Occipital lobe (tissue), 1 donor: ENCODE measurements at regions not wholly inside any gene's neighbourhood (a gene's known extent, or its start where the extent isn't known, plus 50 kb on each side); places are given as distances from the start of the nearest gene placed in this dataset.

Source experiments
- DNase-seq: peaks from one replicate; lab custom pipeline; 2025; lab: John Stamatoyannopoulos, UW

GRCh38 chr11:45518141-45518832 lies 147.1 kb downstream of the CHST1 start:
- no peak for DNase-seq

GRCh38 chr11:45517171-45517770 lies 148.2 kb downstream of the CHST1 start:
- no peak for DNase-seq

DNA sequence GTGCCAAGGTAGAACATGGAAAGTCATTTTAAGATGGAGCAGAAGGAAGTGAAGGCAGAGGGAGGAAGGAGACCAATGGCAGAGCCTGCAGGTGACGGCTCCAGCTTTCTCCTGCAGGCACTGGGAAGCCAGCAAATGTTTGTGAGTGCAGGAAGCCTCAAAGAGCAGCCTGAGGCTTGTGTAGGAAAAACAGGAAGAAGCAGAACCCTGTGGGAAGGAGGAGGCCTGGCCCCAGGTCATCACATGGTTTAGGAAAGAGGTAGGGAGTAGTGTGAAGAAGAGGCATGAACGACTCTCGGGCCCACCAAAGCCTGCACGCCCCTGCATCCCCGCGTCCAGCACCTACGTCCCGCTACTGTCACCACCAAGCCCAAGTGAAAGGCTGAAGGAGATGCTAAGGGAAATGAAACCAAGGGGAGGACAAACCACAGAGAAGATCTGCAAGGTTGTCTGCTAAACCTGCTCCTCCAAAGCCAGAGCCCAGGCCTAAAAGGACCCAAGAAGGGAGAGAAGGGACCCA lies 151.5 kb downstream of the CHST1 start:
- DNase-seq, result no peak

DNA sequence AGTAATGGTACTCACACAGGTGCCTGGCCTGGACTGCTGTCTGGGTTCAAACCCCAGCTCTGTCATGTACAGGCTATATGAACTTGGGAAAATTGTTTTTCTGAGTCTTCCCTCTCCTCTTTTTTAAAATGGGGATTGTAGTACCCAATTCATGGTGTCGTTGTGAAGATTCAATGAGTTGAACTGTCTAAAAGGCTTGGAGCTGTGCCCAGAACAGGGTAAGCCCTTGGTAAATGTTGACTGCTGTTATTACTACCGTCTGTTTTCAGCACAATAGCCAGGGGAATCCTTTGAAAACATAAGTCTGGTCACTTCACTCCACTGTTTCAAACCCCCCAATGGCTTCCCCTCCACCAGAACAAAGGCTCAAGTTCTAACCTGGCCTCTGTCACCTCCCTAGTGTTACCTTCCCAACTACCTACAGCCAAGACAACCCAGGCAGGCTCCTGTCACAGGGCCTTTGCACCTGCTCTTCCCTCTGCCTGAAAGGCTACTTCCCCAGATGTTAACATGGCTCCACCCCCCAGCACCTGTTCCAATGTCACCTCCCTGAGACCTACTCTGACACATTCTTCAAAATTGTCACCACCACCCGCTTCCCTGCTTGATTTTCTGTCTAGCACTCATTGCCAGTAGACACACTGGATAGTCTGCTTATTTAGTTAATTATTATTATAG lies 152.8 kb downstream of the CHST1 start:
- no peak for DNase-seq

- no peak for DNase-seq
Measured at GRCh38 chr11:45511566-45511965, 153.9 kb downstream of the CHST1 start.

GRCh38 chr11:45507916-45508315 lies 157.5 kb downstream of the CHST1 start:
- DNase-seq, result no peak

DNA sequence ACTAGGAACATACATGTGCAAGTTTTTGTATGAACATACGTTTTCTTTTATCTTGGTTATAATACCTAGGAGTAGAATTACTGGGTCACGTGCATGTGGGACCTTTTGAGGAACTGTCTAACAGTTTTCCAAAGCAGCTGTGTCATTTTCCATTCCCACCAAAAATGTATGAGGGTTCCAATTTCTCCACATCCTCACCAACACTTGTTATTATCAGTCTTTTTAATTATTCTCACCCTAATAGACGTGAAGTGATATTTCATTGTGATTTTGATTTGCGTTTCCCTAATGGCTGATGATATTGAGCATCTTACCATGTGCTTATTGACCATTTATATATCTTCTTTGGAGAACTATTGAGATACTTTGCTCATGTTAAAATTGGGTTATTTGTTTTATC lies 162.1 kb downstream of the CHST1 start:
- DNase-seq, result no peak

DNA sequence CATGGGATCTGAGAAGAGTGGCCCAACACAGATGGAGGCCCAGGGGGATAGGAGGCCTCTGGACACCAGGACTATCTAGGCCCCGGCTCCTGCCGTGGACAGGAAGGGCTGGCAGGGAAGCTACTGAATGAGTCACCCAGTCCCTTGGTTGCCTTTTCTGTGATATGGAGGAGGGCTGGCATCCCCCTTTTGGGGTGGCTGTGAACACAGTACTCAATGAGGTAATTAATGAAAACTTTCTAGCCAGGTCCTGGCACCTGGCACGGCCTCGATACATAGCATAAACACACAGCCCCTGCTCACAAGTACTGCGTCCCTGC lies 163.2 kb downstream of the CHST1 start:
- DNase-seq, result no peak

GRCh38 chr11:45501392-45502225 lies 163.8 kb downstream of the CHST1 start:
- DNase-seq, result no peak

GRCh38 chr11:45500451-45500850 lies 165.0 kb downstream of the CHST1 start:
- DNase-seq, result no peak

DNA sequence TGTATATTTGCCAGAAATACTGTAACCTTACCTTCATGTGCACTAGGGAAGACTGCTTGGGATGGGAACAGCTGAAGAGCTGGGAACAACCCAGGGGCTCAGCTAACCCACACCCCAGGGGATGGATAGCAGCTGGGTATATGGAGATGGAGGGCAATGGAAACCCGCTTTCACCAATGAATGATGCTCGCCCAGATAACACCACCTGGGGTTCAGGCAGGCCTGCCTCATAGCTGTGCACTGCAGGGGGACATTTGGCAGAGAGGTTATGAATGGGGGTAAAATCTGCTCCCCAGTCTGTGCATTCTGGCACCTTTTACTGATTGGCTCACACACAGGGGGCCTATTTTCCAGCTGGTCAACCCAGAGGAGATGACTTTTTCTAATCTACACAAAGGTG lies 170.7 kb downstream of the CHST1 start:
- DNase-seq, result no peak

- DNase-seq, result no peak
Measured at GRCh38 chr11:45489281-45489905, 176.0 kb downstream of the CHST1 start.

GRCh38 chr11:45486461-45486860 lies 179.0 kb downstream of the CHST1 start:
- no peak for DNase-seq

GRCh38 chr11:45485070-45485707 lies 180.2 kb downstream of the CHST1 start:
- DNase-seq, result no peak

DNA sequence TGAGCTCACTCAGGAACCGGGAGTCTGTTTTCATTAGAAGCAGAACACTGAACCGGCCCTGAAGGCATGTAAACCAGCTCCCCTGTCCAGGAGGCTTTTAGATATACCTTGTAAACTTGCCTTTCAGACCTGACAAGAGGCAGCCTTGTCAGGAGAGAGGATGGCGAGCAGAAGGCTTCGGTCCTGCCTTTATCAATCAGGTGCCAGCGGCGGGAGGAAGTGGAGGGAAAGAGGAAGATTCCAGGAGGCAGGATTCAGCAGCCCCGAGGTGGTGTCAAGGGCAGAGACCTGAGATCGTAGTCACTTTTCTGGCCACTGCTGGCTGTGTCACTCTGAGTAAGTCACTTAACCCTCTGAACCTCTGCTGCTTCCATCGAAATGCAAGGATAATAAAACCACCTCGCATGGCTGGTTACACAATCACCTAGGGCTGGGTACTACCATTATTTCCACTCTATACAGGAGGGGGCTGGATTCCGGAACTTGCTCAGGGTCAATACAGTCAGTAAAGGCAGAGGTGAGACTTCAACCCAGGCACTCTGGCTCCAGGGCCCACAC lies 181.0 kb downstream of the CHST1 start:
- no peak for DNase-seq

DNA sequence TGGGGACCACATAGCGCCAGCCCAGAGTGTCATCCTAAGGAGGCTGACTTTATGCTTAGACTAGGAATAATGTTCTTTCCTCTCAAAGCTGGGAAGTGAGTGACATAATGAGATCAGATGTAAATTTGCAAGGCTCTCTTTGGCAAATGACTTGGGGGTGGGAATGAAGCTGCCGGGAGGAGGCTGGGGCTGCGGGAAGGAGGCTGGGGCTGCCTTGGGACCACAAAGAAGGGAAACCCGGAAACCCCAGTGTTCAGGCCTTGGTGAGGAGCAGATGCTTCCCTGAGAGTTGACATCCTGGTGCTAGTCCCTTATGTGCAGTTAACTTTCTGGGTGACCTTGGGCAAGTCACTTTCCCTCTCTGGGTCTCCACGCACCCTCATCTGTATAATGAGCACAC lies 182.0 kb downstream of the CHST1 start:
- no peak for DNase-seq

DNA sequence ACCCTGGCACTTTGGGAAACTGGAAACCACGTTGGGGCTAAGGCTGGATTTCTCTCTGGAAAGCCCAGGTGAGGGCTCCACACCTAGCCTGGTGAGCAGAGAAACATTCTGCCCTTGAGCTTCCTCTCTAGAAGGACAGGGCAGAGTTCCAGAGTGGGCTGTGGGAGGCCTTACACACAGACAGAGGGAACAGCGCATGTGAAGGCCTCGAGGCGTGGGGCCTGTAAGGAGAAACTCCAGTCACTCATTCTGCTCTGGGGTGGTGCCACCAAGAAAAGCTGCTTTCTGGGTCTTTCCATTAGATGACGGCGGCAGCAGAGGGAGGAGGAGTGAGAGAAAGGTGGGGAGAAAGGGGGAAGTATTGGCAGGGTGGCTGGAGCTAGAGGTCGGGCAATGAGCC lies 183.1 kb downstream of the CHST1 start:
- DNase-seq, result no peak

GRCh38 chr11:45481026-45481425 lies 184.4 kb downstream of the CHST1 start:
- DNase-seq, result no peak

DNA sequence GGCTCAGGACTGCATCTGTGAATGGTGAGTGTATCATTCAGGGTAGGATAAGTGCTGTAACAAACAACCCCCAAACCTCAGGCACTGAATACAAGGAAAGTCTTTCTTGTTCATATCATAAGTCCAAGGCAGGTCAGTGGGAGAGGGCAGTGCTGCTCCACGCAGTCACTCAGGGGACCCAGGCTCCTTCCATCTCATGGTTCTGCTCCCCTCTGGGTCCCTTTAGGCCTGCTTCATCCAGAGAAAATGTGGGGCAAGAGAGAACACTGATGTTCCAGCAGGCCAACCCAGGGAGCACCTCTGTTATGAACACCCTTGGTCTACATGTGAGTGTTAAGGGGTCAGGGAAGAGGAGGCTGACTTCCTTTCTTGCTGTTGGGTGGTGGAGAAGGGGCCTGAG lies 187.8 kb downstream of the CHST1 start:
- DNase-seq, result no peak

GRCh38 chr11:45476126-45476525 lies 189.3 kb downstream of the CHST1 start:
- DNase-seq, result no peak

- no peak for DNase-seq
Measured at GRCh38 chr11:45475173-45475572, 189.0 kb upstream of the SYT13 start.
